ENCODE measurements at regions not wholly inside any gene's neighbourhood (a gene's known extent, or its start where the extent isn't known, plus 50 kb on each side); places are given as distances from the start of the nearest gene placed in this dataset.
A peak's percentile ranks its signal among the peaks of the same experiment; 100 is the strongest.

DNA sequence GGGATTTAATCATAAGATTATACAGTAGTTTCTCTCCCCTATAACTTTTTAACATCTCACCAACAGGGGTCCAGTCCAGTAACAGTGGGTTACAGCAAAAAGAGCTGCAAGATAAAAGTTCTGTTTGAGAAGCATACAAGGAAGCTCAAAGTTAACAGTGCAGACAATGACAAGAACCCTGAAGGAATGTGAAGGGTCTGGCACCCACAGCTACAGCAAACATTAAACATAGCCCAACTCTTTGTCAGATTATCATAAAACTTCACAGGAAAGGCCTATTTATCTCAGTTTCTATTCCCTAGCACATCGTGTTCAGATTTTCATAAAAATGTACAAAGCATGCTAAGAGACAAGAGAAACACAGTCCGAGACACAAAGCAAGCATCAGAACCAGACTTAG is 309.4 kb downstream of the DIRAS2 start:
- TF ChIP-seq, protein P1, sequence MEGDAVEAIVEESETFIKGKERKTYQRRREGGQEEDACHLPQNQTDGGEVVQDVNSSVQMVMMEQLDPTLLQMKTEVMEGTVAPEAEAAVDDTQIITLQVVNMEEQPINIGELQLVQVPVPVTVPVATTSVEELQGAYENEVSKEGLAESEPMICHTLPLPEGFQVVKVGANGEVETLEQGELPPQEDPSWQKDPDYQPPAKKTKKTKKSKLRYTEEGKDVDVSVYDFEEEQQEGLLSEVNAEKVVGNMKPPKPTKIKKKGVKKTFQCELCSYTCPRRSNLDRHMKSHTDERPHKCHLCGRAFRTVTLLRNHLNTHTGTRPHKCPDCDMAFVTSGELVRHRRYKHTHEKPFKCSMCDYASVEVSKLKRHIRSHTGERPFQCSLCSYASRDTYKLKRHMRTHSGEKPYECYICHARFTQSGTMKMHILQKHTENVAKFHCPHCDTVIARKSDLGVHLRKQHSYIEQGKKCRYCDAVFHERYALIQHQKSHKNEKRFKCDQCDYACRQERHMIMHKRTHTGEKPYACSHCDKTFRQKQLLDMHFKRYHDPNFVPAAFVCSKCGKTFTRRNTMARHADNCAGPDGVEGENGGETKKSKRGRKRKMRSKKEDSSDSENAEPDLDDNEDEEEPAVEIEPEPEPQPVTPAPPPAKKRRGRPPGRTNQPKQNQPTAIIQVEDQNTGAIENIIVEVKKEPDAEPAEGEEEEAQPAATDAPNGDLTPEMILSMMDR (IDR thresholded peaks at IDR 0.05; ENCODE audit: poor library complexity, severe bottlenecking), result no peak
- Histone ChIP-seq H3K27me3 (ENCODE audit: insufficient read depth, poor library complexity, severe bottlenecking) (no peaks in the 10 kb centered on the region), H3K9me3 (ENCODE audit: severe bottlenecking) (no peaks in the 10 kb centered on the region), H3K4me1 (ENCODE audit: insufficient read depth, poor library complexity, severe bottlenecking) (no peaks in the 10 kb centered on the region), H3K4me3 (ENCODE audit: severe bottlenecking) (no peak overlapping the region), H3K36me3 (ENCODE audit: low read depth) (no peaks in the 10 kb centered on the region), H3K27ac (ENCODE audit: poor library complexity, severe bottlenecking) (no peak overlapping the region)
- ATAC-seq (ENCODE audit: low read depth) (no peak), DNase-seq (ENCODE audit: low spot score) (no peak)

DNA sequence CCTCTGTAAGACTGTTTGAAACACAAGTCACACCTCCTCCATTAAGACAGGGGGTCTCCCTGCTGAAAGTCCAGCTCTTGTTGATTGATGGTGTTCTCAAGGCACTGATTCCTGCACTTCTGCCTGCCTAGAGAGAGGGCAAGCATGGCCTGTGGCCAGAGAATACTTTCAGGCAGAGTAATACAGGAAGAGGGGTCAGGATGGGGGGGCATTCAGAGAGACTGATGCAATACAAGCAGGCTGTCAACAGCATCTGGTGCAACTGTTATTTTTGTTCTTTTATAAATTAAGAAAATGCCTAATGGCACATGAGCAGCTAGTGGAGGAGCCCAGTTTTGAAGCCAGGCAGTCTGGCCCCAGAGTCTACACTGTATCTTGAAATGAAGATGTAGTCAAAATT is 302.2 kb downstream of the DIRAS2 start:
- DNase-seq (ENCODE audit: low spot score) (peak; percentile 65), ATAC-seq (ENCODE audit: low read depth) (peak; percentile 71; the same call in 2 of the 3 replicates)
- H3K27me3 ChIP-seq (ENCODE audit: insufficient read depth, poor library complexity, severe bottlenecking), result no peaks in the 10 kb centered on the region
- H3K4me3 ChIP-seq (ENCODE audit: severe bottlenecking), result no peak overlapping the region
- TF ChIP-seq, protein P1 (IDR thresholded peaks at IDR 0.05; ENCODE audit: poor library complexity, severe bottlenecking), result no peak
- H3K9me3 ChIP-seq (ENCODE audit: severe bottlenecking), result no peaks in the 10 kb centered on the region
- H3K4me1 ChIP-seq (ENCODE audit: insufficient read depth, poor library complexity, severe bottlenecking), result peaks cover 19% of the 10 kb centered on the region
- H3K27ac ChIP-seq (ENCODE audit: poor library complexity, severe bottlenecking), result peak overlapping the region; percentile 9
- no peaks in the 10 kb centered on the region for H3K36me3 ChIP-seq (ENCODE audit: low read depth)

DNA sequence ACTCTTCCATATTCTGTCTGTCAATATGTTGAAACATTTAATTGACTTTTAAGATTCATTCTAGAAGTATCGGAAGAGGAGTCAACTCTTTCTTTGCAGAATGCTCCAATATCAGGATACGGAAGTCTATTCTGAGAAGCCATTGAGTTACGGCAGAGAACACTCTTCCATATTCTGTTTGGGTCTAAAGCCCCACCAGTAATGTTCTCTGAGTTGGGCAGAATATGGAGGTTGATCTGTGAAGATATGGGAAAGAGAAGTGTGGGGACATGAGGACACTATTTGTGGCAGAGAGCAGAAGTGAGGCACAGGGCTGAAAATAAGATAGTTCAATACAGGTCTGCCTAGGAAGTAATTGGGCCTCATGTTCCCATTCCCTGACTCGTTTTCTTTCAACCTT is 300.0 kb downstream of the DIRAS2 start:
- H3K9me3 ChIP-seq (ENCODE audit: severe bottlenecking), result no peaks in the 10 kb centered on the region
- no peaks in the 10 kb centered on the region for H3K27me3 ChIP-seq (ENCODE audit: insufficient read depth, poor library complexity, severe bottlenecking)
- DNase-seq (ENCODE audit: low spot score), result no peak
- ATAC-seq (ENCODE audit: low read depth), result no peak
- no peaks in the 10 kb centered on the region for H3K36me3 ChIP-seq (ENCODE audit: low read depth)
- no peak overlapping the region for H3K27ac ChIP-seq (ENCODE audit: poor library complexity, severe bottlenecking)
- H3K4me1 ChIP-seq (ENCODE audit: insufficient read depth, poor library complexity, severe bottlenecking), result peaks cover 19% of the 10 kb centered on the region
- TF ChIP-seq, protein P1 (IDR thresholded peaks at IDR 0.05; ENCODE audit: poor library complexity, severe bottlenecking), result no peak
- no peak overlapping the region for H3K4me3 ChIP-seq (ENCODE audit: severe bottlenecking)

DNA sequence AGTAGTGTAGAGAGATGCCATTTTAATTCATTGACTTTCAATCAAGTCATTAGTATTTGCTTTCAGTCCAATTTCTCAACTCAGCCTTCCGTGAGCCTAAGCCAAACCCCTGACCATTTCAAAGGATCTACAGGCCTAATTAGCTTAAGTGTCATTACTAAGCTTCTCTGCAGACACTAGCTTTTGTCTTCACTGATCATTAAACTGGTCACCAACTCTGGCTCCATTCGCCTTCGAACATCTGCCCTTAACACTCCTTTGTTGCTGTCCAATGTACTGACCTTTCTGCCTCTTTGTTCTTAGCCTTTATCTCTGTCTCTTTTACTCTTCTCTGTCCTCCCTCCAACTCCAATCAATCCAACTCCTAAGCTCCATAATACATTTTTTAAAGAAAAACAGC is 299.3 kb downstream of the DIRAS2 start:
- ATAC-seq (ENCODE audit: low read depth) (no peak), DNase-seq (ENCODE audit: low spot score) (no peak)
- TF ChIP-seq, protein P1 (IDR thresholded peaks at IDR 0.05; ENCODE audit: poor library complexity, severe bottlenecking), result no peak
- Histone ChIP-seq H3K27me3 (ENCODE audit: insufficient read depth, poor library complexity, severe bottlenecking) (no peaks in the 10 kb centered on the region), H3K9me3 (ENCODE audit: severe bottlenecking) (no peaks in the 10 kb centered on the region), H3K4me3 (ENCODE audit: severe bottlenecking) (no peak overlapping the region), H3K4me1 (ENCODE audit: insufficient read depth, poor library complexity, severe bottlenecking) (peaks cover 19% of the 10 kb centered on the region), H3K36me3 (ENCODE audit: low read depth) (no peaks in the 10 kb centered on the region), H3K27ac (ENCODE audit: poor library complexity, severe bottlenecking) (peak overlapping the region; percentile 68)

DNA sequence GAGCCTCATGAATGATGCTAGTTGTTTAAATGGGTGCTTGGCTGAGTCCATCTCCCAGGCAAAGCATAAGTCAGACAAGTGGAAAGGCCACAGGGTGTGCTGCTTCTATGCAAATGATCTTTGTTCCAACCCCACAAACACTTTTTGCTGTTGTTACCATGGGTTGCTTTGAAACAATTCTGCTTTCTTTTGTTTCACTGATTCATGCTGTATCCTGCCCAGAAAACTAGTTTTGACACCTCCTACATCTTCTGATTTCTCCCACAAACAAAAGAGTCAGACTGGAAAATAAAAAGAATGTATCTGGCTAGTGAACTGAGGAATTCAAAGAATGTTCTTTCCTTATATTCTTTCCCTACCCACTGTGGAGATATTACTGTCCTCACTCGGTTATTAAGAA is 298.6 kb downstream of the DIRAS2 start:
- H3K27ac ChIP-seq (ENCODE audit: poor library complexity, severe bottlenecking), result peak overlapping the region; percentile 68
- DNase-seq (ENCODE audit: low spot score) (no peak), ATAC-seq (ENCODE audit: low read depth) (peak; percentile 89)
- no peaks in the 10 kb centered on the region for H3K36me3 ChIP-seq (ENCODE audit: low read depth)
- H3K27me3 ChIP-seq (ENCODE audit: insufficient read depth, poor library complexity, severe bottlenecking), result no peaks in the 10 kb centered on the region
- H3K4me1 ChIP-seq (ENCODE audit: insufficient read depth, poor library complexity, severe bottlenecking), result peaks cover 19% of the 10 kb centered on the region
- TF ChIP-seq, protein P1 (IDR thresholded peaks at IDR 0.05; ENCODE audit: poor library complexity, severe bottlenecking), result no peak
- H3K9me3 ChIP-seq (ENCODE audit: severe bottlenecking), result no peaks in the 10 kb centered on the region
- no peak overlapping the region for H3K4me3 ChIP-seq (ENCODE audit: severe bottlenecking)
